ENCODE measurements at regions not wholly inside any gene's neighbourhood (a gene's known extent, or its start where the extent isn't known, plus 50 kb on each side); places are given as distances from the start of the nearest gene placed in this dataset.

DNA sequence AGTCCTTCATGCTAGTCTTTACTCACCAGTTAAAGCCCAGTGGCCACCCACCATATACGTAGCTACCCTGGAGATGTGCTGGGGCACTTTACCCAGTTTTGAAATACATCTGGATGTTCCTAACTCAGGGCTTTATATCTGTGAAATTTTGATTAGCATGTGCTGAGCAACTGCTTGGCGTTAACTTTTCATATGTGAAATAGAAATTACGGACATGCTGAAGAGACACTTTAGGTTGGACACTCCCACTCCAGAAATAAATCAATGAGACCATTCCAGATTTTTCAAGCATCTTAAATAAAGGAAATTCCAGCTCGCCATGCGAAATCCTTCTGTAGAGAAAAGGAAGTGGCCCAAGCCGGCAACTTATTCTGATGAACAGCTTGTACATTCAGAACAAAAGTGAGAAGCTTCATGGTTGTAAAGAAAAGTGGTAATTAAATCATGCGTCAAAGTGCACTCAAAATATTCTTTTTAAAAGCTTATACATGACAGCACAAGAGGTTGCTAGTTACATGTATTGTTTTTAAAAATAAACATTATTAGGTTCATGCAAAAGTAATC, 153.5 kb upstream of the ITGB1 start:
- H3K4me1 ChIP-seq (ENCODE audit: control insufficient read depth in 4 of 4, insufficient read depth in 4 of 4, low read length in 3 of 4), result no peaks in the 10 kb centered on the region
- no peaks in the 10 kb centered on the region for H3K36me3 ChIP-seq (ENCODE audit: control insufficient read depth in 4 of 4, insufficient read depth in 3 of 4, low read depth in 1 of 4, low read length in 3 of 4)
- H3K4me3 ChIP-seq (ENCODE audit: low read depth in 1 of 3, low read length in 3 of 3), result no peak overlapping the region
- no peak overlapping the region for H3K27ac ChIP-seq (ENCODE audit: low read depth in 1 of 2, low read length in 2 of 2)
- TF ChIP-seq NR2F2 (IDR thresholded peaks at IDR 0.05) (no peak), YY1 (IDR thresholded peaks at IDR 0.05) (no peak), RAD21 (IDR thresholded peaks at IDR 0.05) (no peak), RXRA (IDR thresholded peaks at IDR 0.05) (no peak)
- TF ChIP-seq, protein P1, sequence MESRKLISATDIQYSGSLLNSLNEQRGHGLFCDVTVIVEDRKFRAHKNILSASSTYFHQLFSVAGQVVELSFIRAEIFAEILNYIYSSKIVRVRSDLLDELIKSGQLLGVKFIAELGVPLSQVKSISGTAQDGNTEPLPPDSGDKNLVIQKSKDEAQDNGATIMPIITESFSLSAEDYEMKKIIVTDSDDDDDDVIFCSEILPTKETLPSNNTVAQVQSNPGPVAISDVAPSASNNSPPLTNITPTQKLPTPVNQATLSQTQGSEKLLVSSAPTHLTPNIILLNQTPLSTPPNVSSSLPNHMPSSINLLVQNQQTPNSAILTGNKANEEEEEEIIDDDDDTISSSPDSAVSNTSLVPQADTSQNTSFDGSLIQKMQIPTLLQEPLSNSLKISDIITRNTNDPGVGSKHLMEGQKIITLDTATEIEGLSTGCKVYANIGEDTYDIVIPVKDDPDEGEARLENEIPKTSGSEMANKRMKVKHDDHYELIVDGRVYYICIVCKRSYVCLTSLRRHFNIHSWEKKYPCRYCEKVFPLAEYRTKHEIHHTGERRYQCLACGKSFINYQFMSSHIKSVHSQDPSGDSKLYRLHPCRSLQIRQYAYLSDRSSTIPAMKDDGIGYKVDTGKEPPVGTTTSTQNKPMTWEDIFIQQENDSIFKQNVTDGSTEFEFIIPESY (IDR thresholded peaks at IDR 0.05), result no peak
- 89% methylated on average over 7 of the region's 7 CpGs for WGBS
- H3K9me3 ChIP-seq (ENCODE audit: control insufficient read depth in 4 of 4, low read length in 3 of 4), result no peaks in the 10 kb centered on the region
- H3K27me3 ChIP-seq (ENCODE audit: control insufficient read depth in 4 of 4, insufficient read depth in 4 of 4, low read length in 3 of 4), result peaks cover 0 to 5% (median 0%) of the 10 kb centered on the region in 4 donors
- H3K9ac ChIP-seq (ENCODE audit: low read depth in 1 of 2, low read length in 2 of 2), result no peak overlapping the region
- no peak for DNase-seq (ENCODE audit: low spot score)

DNA sequence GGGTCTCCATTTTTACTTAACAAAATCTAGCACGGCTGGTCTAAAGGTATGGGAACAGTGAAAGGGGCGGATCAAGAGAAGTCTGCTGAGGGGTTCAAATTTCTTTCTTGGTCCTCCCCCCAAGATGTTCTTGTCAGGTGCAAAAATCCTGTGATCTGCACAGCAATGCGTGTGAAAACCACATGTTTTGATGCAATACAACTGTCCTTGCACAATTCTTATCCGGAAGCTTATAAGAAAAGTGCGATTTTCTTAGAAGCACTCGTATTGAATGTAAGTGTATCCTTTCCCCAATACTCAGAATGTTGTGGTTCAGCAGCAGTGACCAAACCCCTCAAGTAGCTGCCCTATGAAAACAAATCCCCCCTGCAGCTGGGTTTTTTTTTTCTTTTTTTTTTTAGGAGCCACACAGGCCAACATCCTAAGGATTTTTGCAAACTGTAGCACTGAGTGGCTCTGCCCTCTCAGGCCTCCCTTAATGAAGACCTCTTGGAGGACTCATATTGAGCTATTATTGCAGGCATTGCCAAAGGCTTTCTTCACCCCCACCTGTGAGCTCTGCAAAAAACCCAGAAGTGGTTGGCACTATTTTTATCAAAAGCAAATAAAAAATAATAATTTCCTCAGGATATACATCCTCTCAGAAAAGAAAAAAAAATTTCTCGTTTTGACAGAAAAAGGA, 151.9 kb upstream of the ITGB1 start:
- Histone ChIP-seq H3K4me1 (ENCODE audit: control insufficient read depth in 4 of 4, insufficient read depth in 4 of 4, low read length in 3 of 4) (no peaks in the 10 kb centered on the region), H3K9me3 (ENCODE audit: control insufficient read depth in 4 of 4, low read length in 3 of 4) (no peaks in the 10 kb centered on the region), H3K27me3 (ENCODE audit: control insufficient read depth in 4 of 4, insufficient read depth in 4 of 4, low read length in 3 of 4) (peaks cover 0 to 5% (median 0%) of the 10 kb centered on the region in 4 donors), H3K27ac (ENCODE audit: low read depth in 1 of 2, low read length in 2 of 2) (no peak overlapping the region), H3K9ac (ENCODE audit: low read depth in 1 of 2, low read length in 2 of 2) (no peak overlapping the region), H3K36me3 (ENCODE audit: control insufficient read depth in 4 of 4, insufficient read depth in 3 of 4, low read depth in 1 of 4, low read length in 3 of 4) (no peaks in the 10 kb centered on the region), H3K4me3 (ENCODE audit: low read depth in 1 of 3, low read length in 3 of 3) (no peak overlapping the region)
- DNase-seq (ENCODE audit: low spot score), result no peak
- WGBS, result 88% methylated on average over 7 of the region's 7 CpGs
- TF ChIP-seq HNF4G (IDR thresholded peaks at IDR 0.05) (no peak), HNF4A (conservative IDR thresholded peaks at IDR 0.05) (no peak), FOXA1 (IDR thresholded peaks at IDR 0.05) (no peak), EGR1 (IDR thresholded peaks at IDR 0.05; ENCODE audit: low read depth in 2 of 2) (no peak), YY1 (IDR thresholded peaks at IDR 0.05) (no peak), NR2F2 (IDR thresholded peaks at IDR 0.05) (no peak), GABPA (IDR thresholded peaks at IDR 0.05 in 1 of 2, conservative IDR thresholded peaks at IDR 0.05 in 1 of 2) (no peak), RAD21 (IDR thresholded peaks at IDR 0.05) (no peak), FOXA2 (IDR thresholded peaks at IDR 0.05) (no peak)
- TF ChIP-seq, protein P2, sequence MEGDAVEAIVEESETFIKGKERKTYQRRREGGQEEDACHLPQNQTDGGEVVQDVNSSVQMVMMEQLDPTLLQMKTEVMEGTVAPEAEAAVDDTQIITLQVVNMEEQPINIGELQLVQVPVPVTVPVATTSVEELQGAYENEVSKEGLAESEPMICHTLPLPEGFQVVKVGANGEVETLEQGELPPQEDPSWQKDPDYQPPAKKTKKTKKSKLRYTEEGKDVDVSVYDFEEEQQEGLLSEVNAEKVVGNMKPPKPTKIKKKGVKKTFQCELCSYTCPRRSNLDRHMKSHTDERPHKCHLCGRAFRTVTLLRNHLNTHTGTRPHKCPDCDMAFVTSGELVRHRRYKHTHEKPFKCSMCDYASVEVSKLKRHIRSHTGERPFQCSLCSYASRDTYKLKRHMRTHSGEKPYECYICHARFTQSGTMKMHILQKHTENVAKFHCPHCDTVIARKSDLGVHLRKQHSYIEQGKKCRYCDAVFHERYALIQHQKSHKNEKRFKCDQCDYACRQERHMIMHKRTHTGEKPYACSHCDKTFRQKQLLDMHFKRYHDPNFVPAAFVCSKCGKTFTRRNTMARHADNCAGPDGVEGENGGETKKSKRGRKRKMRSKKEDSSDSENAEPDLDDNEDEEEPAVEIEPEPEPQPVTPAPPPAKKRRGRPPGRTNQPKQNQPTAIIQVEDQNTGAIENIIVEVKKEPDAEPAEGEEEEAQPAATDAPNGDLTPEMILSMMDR (IDR thresholded peaks at IDR 0.05; ENCODE audit: low read depth, low read length, missing input control), result no peak
- TF ChIP-seq, protein P1 (IDR thresholded peaks at IDR 0.05), result no peak
- TF ChIP-seq, protein P3, sequence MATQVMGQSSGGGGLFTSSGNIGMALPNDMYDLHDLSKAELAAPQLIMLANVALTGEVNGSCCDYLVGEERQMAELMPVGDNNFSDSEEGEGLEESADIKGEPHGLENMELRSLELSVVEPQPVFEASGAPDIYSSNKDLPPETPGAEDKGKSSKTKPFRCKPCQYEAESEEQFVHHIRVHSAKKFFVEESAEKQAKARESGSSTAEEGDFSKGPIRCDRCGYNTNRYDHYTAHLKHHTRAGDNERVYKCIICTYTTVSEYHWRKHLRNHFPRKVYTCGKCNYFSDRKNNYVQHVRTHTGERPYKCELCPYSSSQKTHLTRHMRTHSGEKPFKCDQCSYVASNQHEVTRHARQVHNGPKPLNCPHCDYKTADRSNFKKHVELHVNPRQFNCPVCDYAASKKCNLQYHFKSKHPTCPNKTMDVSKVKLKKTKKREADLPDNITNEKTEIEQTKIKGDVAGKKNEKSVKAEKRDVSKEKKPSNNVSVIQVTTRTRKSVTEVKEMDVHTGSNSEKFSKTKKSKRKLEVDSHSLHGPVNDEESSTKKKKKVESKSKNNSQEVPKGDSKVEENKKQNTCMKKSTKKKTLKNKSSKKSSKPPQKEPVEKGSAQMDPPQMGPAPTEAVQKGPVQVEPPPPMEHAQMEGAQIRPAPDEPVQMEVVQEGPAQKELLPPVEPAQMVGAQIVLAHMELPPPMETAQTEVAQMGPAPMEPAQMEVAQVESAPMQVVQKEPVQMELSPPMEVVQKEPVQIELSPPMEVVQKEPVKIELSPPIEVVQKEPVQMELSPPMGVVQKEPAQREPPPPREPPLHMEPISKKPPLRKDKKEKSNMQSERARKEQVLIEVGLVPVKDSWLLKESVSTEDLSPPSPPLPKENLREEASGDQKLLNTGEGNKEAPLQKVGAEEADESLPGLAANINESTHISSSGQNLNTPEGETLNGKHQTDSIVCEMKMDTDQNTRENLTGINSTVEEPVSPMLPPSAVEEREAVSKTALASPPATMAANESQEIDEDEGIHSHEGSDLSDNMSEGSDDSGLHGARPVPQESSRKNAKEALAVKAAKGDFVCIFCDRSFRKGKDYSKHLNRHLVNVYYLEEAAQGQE (IDR thresholded peaks at IDR 0.05), result no peak

Data from liver (tissue), 8 donors.